ENCODE measurements at regions not wholly inside any gene's neighbourhood (a gene's known extent, or its start where the extent isn't known, plus 50 kb on each side); places are given as distances from the start of the nearest gene placed in this dataset.

GRCh38 chr12:124624823-124625222, 57.4 kb upstream of the NCOR2 start:
- H3K4me3 ChIP-seq (ENCODE audit: low read depth, low read length) = no peak overlapping the region
- TF ChIP-seq, protein P1, sequence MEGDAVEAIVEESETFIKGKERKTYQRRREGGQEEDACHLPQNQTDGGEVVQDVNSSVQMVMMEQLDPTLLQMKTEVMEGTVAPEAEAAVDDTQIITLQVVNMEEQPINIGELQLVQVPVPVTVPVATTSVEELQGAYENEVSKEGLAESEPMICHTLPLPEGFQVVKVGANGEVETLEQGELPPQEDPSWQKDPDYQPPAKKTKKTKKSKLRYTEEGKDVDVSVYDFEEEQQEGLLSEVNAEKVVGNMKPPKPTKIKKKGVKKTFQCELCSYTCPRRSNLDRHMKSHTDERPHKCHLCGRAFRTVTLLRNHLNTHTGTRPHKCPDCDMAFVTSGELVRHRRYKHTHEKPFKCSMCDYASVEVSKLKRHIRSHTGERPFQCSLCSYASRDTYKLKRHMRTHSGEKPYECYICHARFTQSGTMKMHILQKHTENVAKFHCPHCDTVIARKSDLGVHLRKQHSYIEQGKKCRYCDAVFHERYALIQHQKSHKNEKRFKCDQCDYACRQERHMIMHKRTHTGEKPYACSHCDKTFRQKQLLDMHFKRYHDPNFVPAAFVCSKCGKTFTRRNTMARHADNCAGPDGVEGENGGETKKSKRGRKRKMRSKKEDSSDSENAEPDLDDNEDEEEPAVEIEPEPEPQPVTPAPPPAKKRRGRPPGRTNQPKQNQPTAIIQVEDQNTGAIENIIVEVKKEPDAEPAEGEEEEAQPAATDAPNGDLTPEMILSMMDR (conservative IDR thresholded peaks at IDR 0.05; ENCODE audit: low read depth, low read length) = no peak
- no peak for DNase-seq (ENCODE audit: low read depth)

DNA sequence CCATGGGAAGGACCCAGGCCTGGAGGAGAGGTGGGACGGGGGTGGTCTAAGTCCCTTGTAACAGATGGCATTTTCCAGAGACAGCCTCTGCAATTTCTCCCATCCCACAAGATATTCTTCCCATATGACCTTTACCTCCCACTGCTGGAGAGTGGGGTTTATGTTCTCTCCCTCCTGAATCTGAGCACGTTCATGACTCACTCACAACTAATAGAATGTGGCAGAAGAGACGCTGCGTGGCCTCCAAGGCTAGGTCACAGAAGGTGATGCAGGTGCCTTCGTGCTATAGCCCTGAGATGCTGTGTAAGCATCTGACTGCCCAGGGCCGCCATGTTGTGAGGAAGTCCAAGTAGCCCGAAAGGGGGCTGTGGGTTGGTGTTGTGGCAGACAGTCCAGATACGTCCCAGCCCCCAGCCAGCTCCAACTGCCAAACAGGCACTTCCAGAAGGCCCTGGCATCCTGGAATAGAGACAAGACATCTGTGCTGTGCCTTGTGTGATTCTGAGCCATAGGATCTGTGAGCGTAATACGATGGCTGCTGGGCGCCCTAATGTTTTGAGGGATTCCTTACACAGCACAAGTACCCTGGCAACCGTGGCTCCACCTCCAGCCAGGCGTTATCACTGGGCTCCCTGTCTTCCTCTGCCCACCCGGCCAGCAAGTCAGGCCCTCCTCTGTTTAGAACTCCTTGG, 56.1 kb upstream of the NCOR2 start:
- TF ChIP-seq, protein P1 (conservative IDR thresholded peaks at IDR 0.05; ENCODE audit: low read depth, low read length) = no peak
- H3K4me3 ChIP-seq (ENCODE audit: low read depth, low read length) = no peak overlapping the region
- DNase-seq (ENCODE audit: low read depth) = no peak

- no peak for DNase-seq (ENCODE audit: low read depth)
- TF ChIP-seq, protein P1 (conservative IDR thresholded peaks at IDR 0.05; ENCODE audit: low read depth, low read length) = no peak
Observed at GRCh38 chr12:124622764-124623163, 55.4 kb upstream of the NCOR2 start.

DNA sequence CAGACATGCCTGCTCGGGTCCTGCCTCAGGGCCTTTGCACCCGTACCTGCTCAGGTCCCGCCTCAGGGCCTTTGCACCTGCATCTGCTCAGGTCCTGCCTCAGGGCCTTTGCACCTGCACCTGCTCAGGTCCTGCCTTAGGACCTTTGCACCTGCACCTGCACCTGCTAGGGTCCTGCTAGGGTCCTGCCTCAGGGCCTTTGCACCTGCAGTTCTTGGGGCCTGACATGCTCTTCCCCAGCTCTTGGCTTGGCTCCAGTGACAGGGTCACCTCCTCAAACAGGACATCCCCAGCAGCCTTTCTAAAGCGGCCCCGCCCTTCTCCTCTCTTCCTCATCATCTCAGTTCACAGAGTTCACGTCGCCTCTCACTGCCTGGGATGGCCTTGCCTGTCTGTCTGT, 54.9 kb upstream of the NCOR2 start:
- DNase-seq (ENCODE audit: low read depth) = no peak
- no peak overlapping the region for H3K4me3 ChIP-seq (ENCODE audit: low read depth, low read length)
- TF ChIP-seq, protein P1 (conservative IDR thresholded peaks at IDR 0.05; ENCODE audit: low read depth, low read length) = no peak

More at GRCh38 chr12:124622764-124623163, 55.4 kb upstream of the NCOR2 start:
- no peak overlapping the region for H3K4me3 ChIP-seq (ENCODE audit: low read depth, low read length)

DNA sequence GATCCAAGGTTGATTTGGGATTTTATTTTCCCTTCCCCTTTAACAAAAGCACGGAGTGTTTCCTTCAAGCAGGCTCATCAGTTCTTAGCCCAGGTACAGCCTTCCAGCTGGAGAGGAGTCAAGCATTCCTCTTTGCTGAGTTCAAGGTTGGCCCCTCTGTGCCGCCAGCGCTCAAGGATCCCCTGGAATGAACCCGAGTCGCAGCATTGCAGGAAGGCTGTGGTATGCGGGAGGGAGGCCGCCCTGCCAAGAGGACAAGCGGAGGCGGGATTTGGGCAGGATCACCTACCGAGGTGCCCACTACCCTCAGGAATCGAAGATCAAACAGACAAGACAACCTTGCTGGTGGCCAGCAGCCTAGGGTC, 53.9 kb upstream of the NCOR2 start:
- H3K4me3 ChIP-seq (ENCODE audit: low read depth, low read length) = no peak overlapping the region
- DNase-seq (ENCODE audit: low read depth) = peak; percentile 44
- TF ChIP-seq, protein P1 (conservative IDR thresholded peaks at IDR 0.05; ENCODE audit: low read depth, low read length) = no peak

- TF ChIP-seq, protein P1 (conservative IDR thresholded peaks at IDR 0.05; ENCODE audit: low read depth, low read length) = no peak
- DNase-seq (ENCODE audit: low read depth) = no peak
- no peak overlapping the region for H3K4me3 ChIP-seq (ENCODE audit: low read depth, low read length)
Observed at GRCh38 chr12:124620606-124621295, 53.3 kb upstream of the NCOR2 start.
